Eye (tissue), 1 donor: ENCODE measurements at regions not wholly inside any gene's neighbourhood (a gene's known extent, or its start where the extent isn't known, plus 50 kb on each side); places are given as distances from the start of the nearest gene placed in this dataset.

Experiments
- DNase-seq: peaks from one replicate; pipeline ENCODE4 v3.0.0-alpha.2; 2015

GRCh38 chr13:50587645-50588373 lies 255.7 kb downstream of the DLEU7 start:
- no peak for DNase-seq

- no peak for DNase-seq
These were observed 254.9 kb downstream of the DLEU7 start for GRCh38 chr13:50588491-50589130.

GRCh38 chr13:50589139-50589538 lies 254.4 kb downstream of the DLEU7 start:
- no peak for DNase-seq

- no peak for DNase-seq
These were observed 253.8 kb downstream of the DLEU7 start for GRCh38 chr13:50589651-50590054.

- no peak for DNase-seq
These were observed 250.9 kb downstream of the DLEU7 start for GRCh38 chr13:50592412-50593155.

- no peak for DNase-seq
These were observed 250.3 kb downstream of the DLEU7 start for GRCh38 chr13:50593207-50593606.

- DNase-seq: no peak
These were observed 249.0 kb downstream of the DLEU7 start for GRCh38 chr13:50594276-50595051.

GRCh38 chr13:50595196-50595595 lies 248.3 kb downstream of the DLEU7 start:
- no peak for DNase-seq

GRCh38 chr13:50596156-50596555 lies 247.3 kb downstream of the DLEU7 start:
- DNase-seq: no peak

GRCh38 chr13:50596776-50597203 lies 246.7 kb downstream of the DLEU7 start:
- DNase-seq: no peak

- DNase-seq: no peak
These were observed 245.2 kb downstream of the DLEU7 start for GRCh38 chr13:50598338-50598737.

- DNase-seq: no peak
These were observed 244.4 kb downstream of the DLEU7 start for GRCh38 chr13:50599046-50599445.

- DNase-seq: no peak
These were observed 243.6 kb downstream of the DLEU7 start for GRCh38 chr13:50599927-50600326.

GRCh38 chr13:50608370-50608769 lies 235.1 kb downstream of the DLEU7 start:
- no peak for DNase-seq

GRCh38 chr13:50609011-50609410 lies 234.5 kb downstream of the DLEU7 start:
- DNase-seq: no peak

- DNase-seq: no peak
These were observed 233.3 kb downstream of the DLEU7 start for GRCh38 chr13:50610238-50610637.

GRCh38 chr13:50611117-50611781 lies 232.2 kb downstream of the DLEU7 start:
- no peak for DNase-seq

GRCh38 chr13:50612717-50613116 lies 230.8 kb downstream of the DLEU7 start:
- DNase-seq: no peak

GRCh38 chr13:50613356-50613831 lies 230.1 kb downstream of the DLEU7 start:
- DNase-seq: no peak

- no peak for DNase-seq
These were observed 228.3 kb downstream of the DLEU7 start for GRCh38 chr13:50615234-50615633.

GRCh38 chr13:50616101-50616500 lies 227.4 kb downstream of the DLEU7 start:
- no peak for DNase-seq

- DNase-seq: no peak
These were observed 226.3 kb downstream of the DLEU7 start for GRCh38 chr13:50617134-50617721.
